GM18873 (cell line): ENCODE measurements at regions not wholly inside any gene's neighbourhood (a gene's known extent, or its start where the extent isn't known, plus 50 kb on each side); places are given as distances from the start of the nearest gene placed in this dataset.

ENCODE experiments used
- ATAC-seq: cut with Tn5 transposase; IDR thresholded peaks from one replicate; pipeline ENCODE4 v1.9.1; 2021; ENCODE audit warnings: mild to moderate bottlenecking, moderate library complexity, moderate number of reproducible peaks; ENCODE audit not compliant: unreplicated experiment, low FRiP score

- no peak for ATAC-seq
Observed at GRCh38 chr2:215773728-215774127, 239.6 kb downstream of the MREG start.

DNA sequence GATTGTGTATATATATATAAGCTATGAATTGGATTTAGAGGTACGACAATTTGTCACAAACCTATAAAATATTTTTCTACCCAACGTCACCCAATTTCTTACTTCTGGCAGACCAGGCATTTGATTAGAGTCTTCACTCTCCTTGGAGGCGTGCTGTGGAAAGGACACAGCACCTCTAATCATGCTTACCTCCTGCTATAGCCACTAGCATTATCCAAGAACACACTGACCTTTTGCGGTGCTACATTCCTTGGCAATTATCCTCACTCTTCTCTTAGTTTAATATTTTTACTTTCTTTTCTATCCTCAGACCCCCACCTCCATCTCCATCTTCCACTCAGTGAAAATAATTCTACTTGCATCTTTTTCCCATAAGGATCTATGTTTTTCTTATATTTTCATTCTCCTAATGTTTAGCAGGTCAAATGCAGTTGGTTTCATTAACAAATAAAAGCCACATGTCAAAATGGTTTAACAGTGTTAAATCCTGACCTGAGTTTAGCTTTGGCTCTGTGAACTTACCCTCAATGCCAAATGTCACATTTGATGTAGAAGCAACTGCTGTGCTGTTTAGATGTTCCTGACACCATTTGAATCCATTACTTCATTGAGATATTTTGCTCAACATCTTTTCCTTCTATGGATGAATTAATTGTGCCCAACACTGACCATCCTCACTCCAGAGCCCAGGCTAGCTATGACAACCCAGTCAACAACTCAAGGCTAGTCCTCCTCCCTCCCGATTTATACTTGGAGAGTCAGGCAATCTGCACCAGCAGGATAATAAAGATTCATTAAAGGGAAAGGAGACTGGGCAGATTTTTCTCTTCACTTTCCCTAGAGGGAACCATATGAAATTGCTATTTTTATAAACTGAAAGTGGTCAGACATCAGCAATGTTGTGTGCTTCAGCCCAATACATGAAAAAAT, 240.5 kb downstream of the MREG start:
- ATAC-seq: no peak

DNA sequence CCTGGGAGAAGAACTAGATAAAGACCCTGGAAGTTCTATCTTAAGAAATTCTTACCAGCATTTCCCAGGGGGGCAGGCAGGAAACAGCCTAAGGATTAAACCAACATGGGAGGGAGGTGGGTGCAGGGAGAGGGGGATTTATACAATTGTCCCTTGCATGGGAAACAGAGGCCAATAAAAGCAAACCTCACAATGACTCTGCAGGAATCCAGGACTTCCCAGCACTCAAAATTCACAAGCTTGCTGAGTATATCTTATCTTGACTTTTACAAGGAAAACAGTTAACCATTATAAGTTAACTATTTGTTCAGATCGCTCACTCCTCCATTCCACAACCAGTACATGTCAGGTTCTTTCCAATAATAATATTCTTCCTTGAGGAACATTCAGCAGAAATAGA, 241.3 kb downstream of the MREG start:
- ATAC-seq: no peak

GRCh38 chr2:215771241-215771640, 242.1 kb downstream of the MREG start:
- no peak for ATAC-seq

DNA sequence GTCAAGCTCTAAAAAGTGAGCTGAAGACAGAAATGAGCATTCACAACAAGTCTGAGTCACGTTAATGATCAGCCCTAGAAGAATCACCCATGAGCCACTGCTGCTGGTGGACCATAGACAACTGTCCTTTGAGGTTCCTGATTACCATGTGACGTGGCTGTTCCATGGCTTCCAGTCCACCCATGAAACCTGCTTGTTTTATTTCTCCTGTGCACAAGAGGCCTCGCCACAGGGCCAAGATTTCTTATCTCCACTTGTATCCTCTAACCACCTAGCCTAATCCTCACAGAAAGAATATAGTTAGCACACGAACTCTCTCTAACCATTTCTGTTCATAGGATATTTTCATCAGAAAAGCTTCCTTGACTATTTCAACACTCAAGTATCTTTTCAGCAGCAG, 242.7 kb downstream of the MREG start:
- ATAC-seq: no peak

DNA sequence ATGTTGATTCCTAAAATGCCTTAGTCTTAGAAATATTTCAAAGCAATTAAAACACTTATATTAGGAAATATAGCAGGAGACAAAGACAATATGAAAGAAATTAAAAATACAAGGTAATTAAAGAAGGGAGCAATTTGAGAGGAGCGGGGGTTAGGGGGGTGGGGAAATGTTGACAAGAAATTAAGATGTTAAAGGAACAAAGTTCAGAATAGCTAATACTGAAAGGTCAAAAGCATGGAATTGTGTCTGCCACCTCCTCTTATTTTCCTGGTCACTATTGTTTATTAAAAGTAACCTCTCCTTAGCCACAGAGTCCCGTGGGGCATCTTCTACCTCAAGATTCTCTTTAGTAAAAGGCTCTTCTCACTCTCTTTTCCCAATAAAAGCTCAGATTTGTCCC, 244.1 kb downstream of the MREG start:
- ATAC-seq: no peak

GRCh38 chr2:215767625-215768024, 245.7 kb downstream of the MREG start:
- ATAC-seq: no peak

DNA sequence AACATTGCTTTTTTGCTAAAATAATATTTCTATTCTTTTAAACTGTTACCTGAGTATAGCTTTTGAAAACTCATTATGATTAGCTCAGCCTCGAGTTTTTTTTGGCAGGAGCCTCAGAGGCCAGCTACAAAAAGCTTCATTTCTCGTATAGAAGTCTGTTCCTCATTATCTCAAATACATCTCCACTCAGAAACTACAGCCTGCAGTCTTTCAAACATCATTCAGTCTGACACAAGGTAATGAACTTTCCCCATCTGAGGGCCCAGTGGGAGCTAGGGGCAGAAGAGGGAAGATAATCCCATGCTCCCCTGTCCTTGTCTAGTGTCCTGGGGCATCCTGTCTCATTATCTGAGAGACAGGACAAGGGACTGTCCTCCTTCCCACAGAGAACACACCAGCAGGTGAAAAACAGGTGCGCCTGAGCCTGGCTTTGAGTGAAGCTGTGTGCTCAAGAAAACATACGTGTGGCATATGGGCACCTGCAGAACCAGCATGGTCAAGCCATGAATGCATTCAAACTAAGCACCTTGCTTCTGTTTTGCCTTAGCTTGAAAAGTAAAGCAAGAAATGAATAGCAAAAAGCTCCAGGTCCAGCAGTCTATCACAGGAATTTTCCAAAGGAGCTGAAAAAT, 247.5 kb downstream of the MREG start:
- ATAC-seq: no peak

DNA sequence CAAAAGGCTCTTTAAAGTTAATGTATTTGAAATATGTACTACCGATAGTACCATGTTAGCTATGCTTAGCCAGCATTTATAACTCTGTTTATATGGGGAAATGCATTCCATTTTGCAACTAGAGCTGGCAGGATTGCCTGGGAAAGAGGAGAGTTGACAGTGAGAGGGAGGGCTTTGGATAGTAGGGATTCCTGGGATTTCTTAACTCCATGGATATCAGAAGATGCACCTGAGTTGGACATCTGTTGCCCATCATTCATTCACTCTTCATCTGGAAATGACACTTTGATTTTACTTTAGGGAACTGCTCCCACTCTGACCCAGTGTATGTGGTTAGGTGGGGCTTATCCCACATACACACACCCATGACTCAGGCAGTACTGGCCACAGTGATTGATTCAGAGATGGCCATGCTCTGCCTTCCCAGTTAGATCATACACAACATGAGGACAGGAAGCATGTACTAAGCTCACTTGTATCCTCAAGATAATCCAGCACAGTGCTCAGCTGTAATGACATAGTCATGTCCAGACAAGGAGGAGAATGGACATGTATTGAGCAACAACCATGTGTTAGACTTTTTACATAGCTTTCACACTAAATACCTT, 248.8 kb downstream of the MREG start:
- ATAC-seq: no peak

DNA sequence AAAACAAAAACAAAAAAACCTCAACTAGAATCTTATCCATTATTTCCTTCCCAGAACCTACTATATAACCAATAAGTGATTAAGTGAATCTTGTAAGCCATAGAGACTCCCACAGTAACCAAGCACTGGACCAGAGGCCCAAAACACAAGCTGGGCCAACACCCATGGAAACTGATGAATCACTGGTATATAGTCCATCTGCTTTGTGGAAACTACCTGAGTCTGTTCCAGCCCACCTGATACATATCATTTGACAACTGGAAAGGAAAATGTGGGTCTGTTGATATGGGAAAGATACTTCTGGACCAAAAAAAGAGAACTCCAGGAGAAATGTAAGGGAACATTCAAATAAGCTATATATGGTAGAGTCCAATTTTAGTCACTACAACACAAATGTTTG, 252.8 kb downstream of the MREG start:
- no peak for ATAC-seq

DNA sequence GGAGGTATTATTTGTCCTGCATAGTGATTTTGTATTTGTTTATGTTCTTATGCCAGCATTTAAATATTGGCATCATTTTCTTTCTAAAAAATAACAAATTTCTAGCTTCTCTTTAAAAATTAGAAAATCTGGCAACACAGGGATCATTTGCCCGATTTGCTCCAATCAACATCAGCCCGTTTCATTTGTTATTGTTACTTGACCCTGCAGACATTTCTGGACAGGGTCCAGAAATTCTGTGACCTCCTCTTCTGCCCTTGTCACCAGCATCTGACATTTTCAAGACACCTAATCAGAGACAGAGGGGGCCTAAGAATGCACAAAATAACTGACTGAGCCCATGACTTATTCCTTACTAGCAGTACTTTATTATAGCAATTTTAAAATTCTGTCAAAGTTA, 253.3 kb downstream of the MREG start:
- ATAC-seq: no peak

GRCh38 chr2:215758691-215759090, 254.7 kb downstream of the MREG start:
- ATAC-seq: no peak

DNA sequence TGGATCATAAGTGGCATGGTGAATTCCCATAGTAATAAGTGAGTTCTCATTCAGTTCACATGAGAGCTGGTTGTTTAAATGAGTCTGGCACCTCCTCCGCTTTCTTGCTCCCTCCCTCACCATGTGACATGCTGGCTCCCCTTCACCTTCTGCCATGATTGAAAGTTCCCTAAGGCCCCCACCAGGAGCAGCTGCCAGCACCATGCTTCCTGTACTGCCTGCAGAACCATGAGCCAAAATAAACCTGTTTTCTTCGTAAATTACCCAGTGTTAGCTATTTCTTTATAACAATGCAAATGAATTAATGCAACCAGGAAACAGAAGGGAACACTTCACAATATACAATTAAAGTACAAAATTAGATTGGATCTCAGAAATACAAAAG, 257.0 kb downstream of the MREG start:
- ATAC-seq: no peak

GRCh38 chr2:215755641-215756345, 257.6 kb downstream of the MREG start:
- no peak for ATAC-seq

GRCh38 chr2:215754546-215754945, 258.8 kb downstream of the MREG start:
- ATAC-seq: no peak

GRCh38 chr2:215753808-215754207, 259.5 kb downstream of the MREG start:
- no peak for ATAC-seq

DNA sequence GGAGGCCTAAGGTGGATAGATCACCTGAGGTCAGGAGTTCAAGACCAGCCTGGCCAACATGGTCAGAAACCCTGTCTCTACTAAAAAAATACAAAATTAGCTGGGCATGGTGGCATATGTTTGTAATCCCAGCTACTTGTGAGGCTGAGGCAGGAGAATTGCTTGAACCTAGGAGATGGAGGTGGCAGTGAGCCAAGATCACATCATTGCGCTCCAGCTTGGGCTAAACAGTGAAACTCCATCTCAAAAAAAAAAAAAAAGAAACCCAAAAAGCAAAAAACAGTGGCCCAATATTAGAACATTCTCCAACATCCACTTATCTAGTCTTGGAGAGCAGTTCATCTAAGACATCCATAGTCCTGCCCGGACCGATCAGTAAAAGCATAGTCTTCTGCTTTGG, 260.4 kb downstream of the MREG start:
- no peak for ATAC-seq

GRCh38 chr2:215752436-215752835, 260.9 kb downstream of the MREG start:
- no peak for ATAC-seq

- no peak for ATAC-seq
Observed at GRCh38 chr2:215751911-215752272, 261.5 kb downstream of the MREG start.

- ATAC-seq: no peak
Observed at GRCh38 chr2:215751200-215751910, 262.0 kb downstream of the MREG start.
